ENCODE measurements at regions not wholly inside any gene's neighbourhood (a gene's known extent, or its start where the extent isn't known, plus 50 kb on each side); places are given as distances from the start of the nearest gene placed in this dataset.

DNA sequence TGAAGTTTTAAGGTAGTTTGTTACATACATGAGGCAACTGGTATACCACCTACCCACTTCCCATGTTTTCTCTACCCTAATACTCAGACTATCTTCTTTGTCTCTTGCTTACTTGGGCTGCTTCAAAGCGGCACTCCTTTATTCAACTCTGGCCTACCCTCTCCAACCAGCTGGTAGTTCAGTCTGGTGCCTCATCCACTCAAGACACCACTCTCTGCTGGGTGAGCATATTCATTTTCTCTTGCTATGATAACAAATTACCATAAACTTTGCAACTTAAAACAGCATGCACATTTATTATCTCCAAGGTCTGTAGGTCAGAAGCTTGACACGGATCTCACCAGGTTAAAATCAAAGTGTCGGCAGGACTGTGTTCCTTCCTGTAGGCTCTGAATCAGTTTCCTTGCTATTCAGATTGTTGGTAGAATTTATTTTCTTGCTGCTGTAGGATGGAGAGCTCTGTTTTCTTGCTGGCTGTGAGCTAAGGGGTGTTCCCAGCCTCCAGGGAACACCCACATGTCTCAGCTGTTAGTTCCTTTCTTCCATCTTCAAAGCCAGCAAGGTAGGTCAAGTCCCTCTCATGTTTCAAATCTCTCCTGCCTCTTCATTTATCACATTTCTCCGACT lies 666.0 kb downstream of the DIAPH3 start:
- Histone ChIP-seq H3K4me3 (ENCODE audit: low read length) (no peak overlapping the region), H3K4me2 (ENCODE audit: low read depth, low read length) (no peak overlapping the region)
- no peak for DNase-seq

DNA sequence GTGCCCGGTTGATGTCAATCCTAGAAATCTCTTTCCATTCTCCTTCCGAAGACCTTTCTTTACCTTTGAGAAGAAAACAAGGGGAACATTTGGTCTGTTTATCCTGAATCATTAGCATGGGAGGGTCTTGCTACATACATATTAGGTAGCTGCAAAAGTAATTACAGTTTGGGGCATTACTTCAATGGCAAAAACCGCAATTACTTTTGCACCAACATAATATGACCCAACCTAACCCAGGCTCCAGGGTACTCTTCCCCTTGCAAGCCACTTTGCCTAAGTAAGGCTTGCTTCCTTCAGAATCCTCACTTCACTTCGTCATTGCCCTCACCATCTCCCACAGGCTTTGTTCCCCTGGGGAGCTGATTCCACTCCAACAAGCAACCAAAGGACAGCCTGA lies 662.7 kb downstream of the DIAPH3 start:
- Histone ChIP-seq H3K27ac (ENCODE audit: low read length) (no peak overlapping the region), H3K9me3 (replicated peaks; ENCODE audit: insufficient read depth, low read length) (no peaks in the 10 kb centered on the region), H3K79me2 (ENCODE audit: low read length) (no peaks in the 10 kb centered on the region), H2AFZ (ENCODE audit: low read length) (no peak overlapping the region), H3K36me3 (replicated peaks; ENCODE audit: insufficient read depth, low read length) (no peaks in the 10 kb centered on the region), H3K4me2 (ENCODE audit: low read depth, low read length) (no peak overlapping the region), H3K4me1 (ENCODE audit: low read length) (no peaks in the 10 kb centered on the region), H3F3A (ENCODE audit: insufficient read depth, low read length) (no peaks in the 10 kb centered on the region), H3K9ac (ENCODE audit: low read length) (no peak overlapping the region), H3K9me2 (replicated peaks; ENCODE audit: insufficient read depth, low read length) (no peaks in the 10 kb centered on the region), H3K4me3 (ENCODE audit: low read length) (no peak overlapping the region), H3K27me3 (replicated peaks; ENCODE audit: insufficient read depth, low read length) (no peaks in the 10 kb centered on the region), H4K20me1 (ENCODE audit: insufficient read depth, low read length) (no peaks in the 10 kb centered on the region)
- no peak for DNase-seq
- no peak for TF ChIP-seq EZH2phosphoT487 (IDR thresholded peaks at IDR 0.05; ENCODE audit: low read length)
- TF ChIP-seq EZH2 (optimal IDR thresholded peaks at IDR 0.05; ENCODE audit: low read depth, low read length), result no peak
- TF ChIP-seq, protein P1, sequence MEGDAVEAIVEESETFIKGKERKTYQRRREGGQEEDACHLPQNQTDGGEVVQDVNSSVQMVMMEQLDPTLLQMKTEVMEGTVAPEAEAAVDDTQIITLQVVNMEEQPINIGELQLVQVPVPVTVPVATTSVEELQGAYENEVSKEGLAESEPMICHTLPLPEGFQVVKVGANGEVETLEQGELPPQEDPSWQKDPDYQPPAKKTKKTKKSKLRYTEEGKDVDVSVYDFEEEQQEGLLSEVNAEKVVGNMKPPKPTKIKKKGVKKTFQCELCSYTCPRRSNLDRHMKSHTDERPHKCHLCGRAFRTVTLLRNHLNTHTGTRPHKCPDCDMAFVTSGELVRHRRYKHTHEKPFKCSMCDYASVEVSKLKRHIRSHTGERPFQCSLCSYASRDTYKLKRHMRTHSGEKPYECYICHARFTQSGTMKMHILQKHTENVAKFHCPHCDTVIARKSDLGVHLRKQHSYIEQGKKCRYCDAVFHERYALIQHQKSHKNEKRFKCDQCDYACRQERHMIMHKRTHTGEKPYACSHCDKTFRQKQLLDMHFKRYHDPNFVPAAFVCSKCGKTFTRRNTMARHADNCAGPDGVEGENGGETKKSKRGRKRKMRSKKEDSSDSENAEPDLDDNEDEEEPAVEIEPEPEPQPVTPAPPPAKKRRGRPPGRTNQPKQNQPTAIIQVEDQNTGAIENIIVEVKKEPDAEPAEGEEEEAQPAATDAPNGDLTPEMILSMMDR (IDR thresholded peaks at IDR 0.05; ENCODE audit: low read length), result no peak

More for the DNA sequence above, 666.0 kb downstream of the DIAPH3 start:
- no peaks in the 10 kb centered on the region for H3K9me3 ChIP-seq (replicated peaks; ENCODE audit: insufficient read depth, low read length)
- no peaks in the 10 kb centered on the region for H4K20me1 ChIP-seq (ENCODE audit: insufficient read depth, low read length)
- H2AFZ ChIP-seq (ENCODE audit: low read length), result no peak overlapping the region
- no peak overlapping the region for H3K27ac ChIP-seq (ENCODE audit: low read length)
- H3F3A ChIP-seq (ENCODE audit: insufficient read depth, low read length), result no peaks in the 10 kb centered on the region
- no peaks in the 10 kb centered on the region for H3K9me2 ChIP-seq (replicated peaks; ENCODE audit: insufficient read depth, low read length)
- H3K36me3 ChIP-seq (replicated peaks; ENCODE audit: insufficient read depth, low read length), result no peaks in the 10 kb centered on the region
- no peak overlapping the region for H3K9ac ChIP-seq (ENCODE audit: low read length)
- no peaks in the 10 kb centered on the region for H3K27me3 ChIP-seq (replicated peaks; ENCODE audit: insufficient read depth, low read length)
- H3K4me1 ChIP-seq (ENCODE audit: low read length), result no peaks in the 10 kb centered on the region
- no peak for TF ChIP-seq EZH2phosphoT487 (IDR thresholded peaks at IDR 0.05; ENCODE audit: low read length)
- TF ChIP-seq, protein P1 (IDR thresholded peaks at IDR 0.05; ENCODE audit: low read length), result no peak
- no peak for TF ChIP-seq EZH2 (optimal IDR thresholded peaks at IDR 0.05; ENCODE audit: low read depth, low read length)
- no peaks in the 10 kb centered on the region for H3K79me2 ChIP-seq (ENCODE audit: low read length)

DNA sequence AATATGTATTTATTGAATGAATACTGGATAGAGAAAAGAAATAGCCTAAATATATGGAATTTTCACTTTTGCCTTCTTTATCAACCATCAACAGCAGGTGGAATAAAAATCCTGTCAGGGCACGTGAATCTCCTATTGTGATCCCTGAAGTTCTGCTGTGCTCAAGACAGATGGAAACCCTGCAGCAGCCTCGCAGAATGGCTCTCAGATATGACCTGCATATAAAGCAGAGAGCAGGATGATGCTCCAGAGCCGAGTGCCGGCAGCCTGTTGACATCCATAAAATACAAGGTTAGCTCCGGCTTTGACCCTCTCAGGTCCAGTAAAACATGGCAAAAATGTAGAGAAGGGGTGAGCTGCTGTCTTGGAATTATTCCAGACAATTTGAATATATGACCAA lies 659.3 kb downstream of the DIAPH3 start:
- H3K9me2 ChIP-seq (replicated peaks; ENCODE audit: insufficient read depth, low read length), result no peaks in the 10 kb centered on the region
- no peaks in the 10 kb centered on the region for H3K79me2 ChIP-seq (ENCODE audit: low read length)
- TF ChIP-seq EZH2 (optimal IDR thresholded peaks at IDR 0.05; ENCODE audit: low read depth, low read length) (no peak), EZH2phosphoT487 (IDR thresholded peaks at IDR 0.05; ENCODE audit: low read length) (no peak)
- TF ChIP-seq, protein P1 (IDR thresholded peaks at IDR 0.05; ENCODE audit: low read length), result no peak
- H3K4me2 ChIP-seq (ENCODE audit: low read depth, low read length), result no peak overlapping the region
- H3K27ac ChIP-seq (ENCODE audit: low read length), result no peak overlapping the region
- no peak overlapping the region for H3K9ac ChIP-seq (ENCODE audit: low read length)
- H4K20me1 ChIP-seq (ENCODE audit: insufficient read depth, low read length), result no peaks in the 10 kb centered on the region
- no peak overlapping the region for H2AFZ ChIP-seq (ENCODE audit: low read length)
- H3F3A ChIP-seq (ENCODE audit: insufficient read depth, low read length), result no peaks in the 10 kb centered on the region
- no peaks in the 10 kb centered on the region for H3K27me3 ChIP-seq (replicated peaks; ENCODE audit: insufficient read depth, low read length)
- H3K4me3 ChIP-seq (ENCODE audit: low read length), result no peak overlapping the region
- H3K9me3 ChIP-seq (replicated peaks; ENCODE audit: insufficient read depth, low read length), result no peaks in the 10 kb centered on the region
- no peaks in the 10 kb centered on the region for H3K36me3 ChIP-seq (replicated peaks; ENCODE audit: insufficient read depth, low read length)
- H3K4me1 ChIP-seq (ENCODE audit: low read length), result no peaks in the 10 kb centered on the region
- DNase-seq, result no peak
